NT2/D1 (cell line): ENCODE measurements at regions not wholly inside any gene's neighbourhood (a gene's known extent, or its start where the extent isn't known, plus 50 kb on each side); places are given as distances from the start of the nearest gene placed in this dataset.

Experiments
- YY1 ChIP-seq: IDR thresholded peaks from 2 replicates; pipeline ENCODE4 v1.6.1; 2011; ENCODE audit not compliant: insufficient read length, insufficient read depth
- ZNF274 ChIP-seq: IDR thresholded peaks from 2 replicates; pipeline ENCODE4 v1.6.1; 2011; ENCODE audit warnings: mild to moderate bottlenecking, low read depth, low read length

DNA sequence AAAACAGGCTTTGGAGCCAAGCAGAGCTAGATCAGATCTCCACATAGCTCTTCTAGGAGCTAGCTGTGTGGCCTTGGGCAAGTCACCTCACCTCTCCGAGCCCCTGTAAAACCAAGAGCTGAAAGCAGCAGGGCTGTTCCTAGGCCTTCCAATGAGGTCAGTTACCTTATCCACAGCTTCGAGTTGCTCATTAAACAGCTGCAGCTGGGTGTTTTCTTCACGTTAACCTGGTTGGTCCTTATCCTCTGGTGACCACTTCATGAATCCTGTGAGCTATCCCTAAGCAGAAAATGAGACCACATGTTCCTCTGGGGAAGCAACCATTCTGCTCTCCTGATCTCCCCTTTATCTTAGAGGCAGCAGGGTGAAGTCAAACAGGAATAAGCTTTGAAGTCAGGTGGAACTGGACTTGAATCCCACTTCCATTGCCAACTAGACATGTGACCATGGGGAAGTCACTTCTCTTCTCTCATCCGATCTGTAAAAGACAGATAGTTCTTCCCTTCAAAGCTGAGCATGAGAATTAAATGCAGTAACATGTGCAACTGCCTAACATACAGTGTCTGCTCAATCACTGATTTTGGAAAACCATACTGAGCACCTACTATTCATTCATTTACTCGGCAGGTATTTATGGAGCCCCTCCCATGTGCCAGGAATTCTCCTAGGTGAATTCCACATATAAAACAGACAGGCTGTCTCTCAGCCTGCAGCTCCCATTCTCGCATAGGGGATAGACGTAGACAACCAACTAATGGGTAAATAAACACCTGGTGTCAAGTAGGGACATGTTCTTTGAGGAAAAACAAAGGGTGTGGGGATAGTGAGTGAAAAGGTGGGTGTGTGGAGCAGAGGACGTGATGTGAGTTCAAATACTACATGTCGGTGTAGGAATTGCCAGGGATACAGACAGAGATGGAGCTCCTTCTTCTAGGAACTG is 111.7 kb upstream of the BOD1 start:
- no peak for TF ChIP-seq ZNF274
- no peak for TF ChIP-seq YY1
